CD4-positive, alpha-beta T cell (primary cell): ENCODE measurements at regions not wholly inside any gene's neighbourhood (a gene's known extent, or its start where the extent isn't known, plus 50 kb on each side); places are given as distances from the start of the nearest gene placed in this dataset.

Experiments
- ATAC-seq: fragments of 200-7000 bp; cut with Tn5 transposase; one replicate; pipeline ENCODE4 v1.10.0; 2022; ENCODE audit warnings: mild to moderate bottlenecking; ENCODE audit not compliant: poor library complexity
- CTCF ChIA-PET: fragments of 350-600 bp; sonication (Branson Sonifier 250); formaldehyde crosslinking; loops from one replicate; lab custom pipeline; 2021; ENCODE audit warnings: antibody characterized with exemption, inconsistent platforms; lab: Charles Lee
- POLR2A ChIA-PET: fragments of 350-600 bp; sonication (Branson Sonifier 250); formaldehyde crosslinking; loops from one replicate; lab custom pipeline; 2021; ENCODE audit warnings: antibody characterized with exemption, inconsistent platforms; lab: Charles Lee
- DNase-seq, 14 experiments: peaks; one replicate each; pipeline ENCODE4 v3.0.0-alpha.2; 2013 to 2020; ENCODE audit warnings: mixed read lengths in 2 of 14
- H3K27ac ChIP-seq, 2 donors: one replicate each; pipeline versions ENCODE4 v1.5.1 to v1.7.0; 2013; ENCODE audit warnings: low read length in 2 of 2, low read depth in 1 of 2, mild to moderate bottlenecking in 1 of 2
- H3K27me3 ChIP-seq, 2 experiments: 1 replicate in 1 of 2; 2 replicates in 1 of 2; pipeline versions ENCODE4 v1.6.1 to v1.7.0; 2013; ENCODE audit warnings: low read length in 2 of 2, control low read depth in 1 of 2, mild to moderate bottlenecking in 1 of 2, moderate library complexity in 1 of 2; ENCODE audit not compliant: insufficient read depth in 2 of 2, control insufficient read depth in 1 of 2
- H3K36me3 ChIP-seq: one replicate; pipeline ENCODE4 v1.6.1; 2013; ENCODE audit warnings: low read length, control low read depth; ENCODE audit not compliant: insufficient read depth
- H3K4me1 ChIP-seq: one replicate; pipeline ENCODE4 v1.6.1; 2013; ENCODE audit warnings: low read length, control low read depth; ENCODE audit not compliant: insufficient read depth
- H3K4me3 ChIP-seq: one replicate; pipeline ENCODE4 v1.5.1; 2013; ENCODE audit warnings: mild to moderate bottlenecking, low read length, moderate library complexity
- H3K9me3 ChIP-seq, 2 experiments: 1 replicate in 1 of 2; 2 replicates in 1 of 2; pipeline versions ENCODE4 v1.6.1 to v1.7.0; 2013; ENCODE audit warnings: low read length in 2 of 2, mild to moderate bottlenecking in 2 of 2, control low read depth in 1 of 2, moderate library complexity in 1 of 2; ENCODE audit not compliant: control insufficient read depth in 1 of 2, insufficient read depth in 1 of 2
- H3K27ac Mint-ChIP-seq: one replicate; pipeline ENCODE4 v1.8.0; 2020; ENCODE audit warnings: mixed read lengths
- H3K27me3 Mint-ChIP-seq: one replicate; pipeline ENCODE4 v1.8.0; 2021; ENCODE audit warnings: mixed read lengths
- H3K36me3 Mint-ChIP-seq: one replicate; pipeline ENCODE4 v1.8.0; 2021; ENCODE audit warnings: low read depth, mixed read lengths
- H3K4me1 Mint-ChIP-seq: one replicate; pipeline ENCODE4 v1.8.0; 2021; ENCODE audit warnings: low read depth, mixed read lengths
- H3K4me3 Mint-ChIP-seq: one replicate; pipeline ENCODE4 v1.8.0; 2020; ENCODE audit warnings: mild to moderate bottlenecking, mixed read lengths
- H3K9me3 Mint-ChIP-seq: one replicate; pipeline ENCODE4 v1.8.0; 2020; ENCODE audit warnings: mixed read lengths
- intact Hi-C, 2 experiments: fragments of 100-400 bp; cut with DNase I in 1 of 2; cut with micrococcal nuclease in 1 of 2; formaldehyde crosslinking; loops; one replicate each; pipeline versions ENCODE4 v1.15.1 to v1.9.0; 2023 to 2025; cut with DNase I, micrococcal nuclease
- TF ChIP-seq, protein P1 (sequence below): fragments of 200-600 bp; IDR thresholded peaks from one replicate; pipeline ENCODE4 v1.8.0; 2022; ENCODE audit warnings: antibody characterized with exemption, mild to moderate bottlenecking

DNA sequence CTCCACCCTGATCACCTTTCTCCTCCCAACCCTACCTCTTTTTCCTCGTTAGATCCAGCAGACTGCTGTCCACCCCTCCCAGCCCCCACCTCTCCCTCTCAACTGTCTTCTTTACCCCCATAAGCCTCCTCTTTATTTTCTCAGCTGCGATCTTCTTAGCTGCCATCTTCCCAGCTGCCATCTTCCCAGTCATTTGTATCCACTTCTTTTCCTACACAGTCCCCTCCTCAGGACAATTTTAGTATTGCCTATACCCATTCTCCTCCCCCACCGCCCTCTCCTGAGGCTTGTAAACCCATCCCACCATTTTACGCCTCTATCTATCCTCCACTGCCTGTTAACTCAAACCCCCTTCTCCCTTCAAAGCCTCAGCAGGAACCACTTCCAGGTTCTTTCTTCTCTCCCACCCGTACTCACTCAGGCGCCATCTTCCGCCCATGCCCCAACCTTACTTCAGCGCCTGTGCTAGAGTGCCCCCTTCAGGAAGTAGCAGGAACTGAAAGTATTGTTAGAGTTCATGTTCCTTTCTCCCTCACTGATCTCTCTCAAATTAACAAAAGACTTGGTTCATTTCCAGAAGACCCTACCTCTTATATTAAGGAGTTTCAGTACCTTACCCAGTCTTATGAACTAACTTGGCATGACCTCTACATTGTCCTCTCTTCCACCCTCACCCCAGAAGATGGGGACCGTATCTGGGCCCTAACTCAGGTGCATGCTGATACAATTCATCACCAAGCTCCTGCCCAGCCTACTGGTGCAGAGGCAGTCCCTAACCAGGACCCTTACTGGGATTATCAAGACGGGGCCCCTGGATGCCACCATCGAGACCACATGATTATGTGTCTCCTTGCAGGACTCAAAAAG, 236.0 kb downstream of the ADGRG6 start:
- TF ChIP-seq, protein P1, sequence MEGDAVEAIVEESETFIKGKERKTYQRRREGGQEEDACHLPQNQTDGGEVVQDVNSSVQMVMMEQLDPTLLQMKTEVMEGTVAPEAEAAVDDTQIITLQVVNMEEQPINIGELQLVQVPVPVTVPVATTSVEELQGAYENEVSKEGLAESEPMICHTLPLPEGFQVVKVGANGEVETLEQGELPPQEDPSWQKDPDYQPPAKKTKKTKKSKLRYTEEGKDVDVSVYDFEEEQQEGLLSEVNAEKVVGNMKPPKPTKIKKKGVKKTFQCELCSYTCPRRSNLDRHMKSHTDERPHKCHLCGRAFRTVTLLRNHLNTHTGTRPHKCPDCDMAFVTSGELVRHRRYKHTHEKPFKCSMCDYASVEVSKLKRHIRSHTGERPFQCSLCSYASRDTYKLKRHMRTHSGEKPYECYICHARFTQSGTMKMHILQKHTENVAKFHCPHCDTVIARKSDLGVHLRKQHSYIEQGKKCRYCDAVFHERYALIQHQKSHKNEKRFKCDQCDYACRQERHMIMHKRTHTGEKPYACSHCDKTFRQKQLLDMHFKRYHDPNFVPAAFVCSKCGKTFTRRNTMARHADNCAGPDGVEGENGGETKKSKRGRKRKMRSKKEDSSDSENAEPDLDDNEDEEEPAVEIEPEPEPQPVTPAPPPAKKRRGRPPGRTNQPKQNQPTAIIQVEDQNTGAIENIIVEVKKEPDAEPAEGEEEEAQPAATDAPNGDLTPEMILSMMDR: no peak
- Mint-ChIP-seq H3K4me3 (no peak overlapping the region), H3K9me3 (peaks cover 7% of the 10 kb centered on the region), H3K36me3 (peaks cover 6% of the 10 kb centered on the region), H3K27me3 (no peaks in the 10 kb centered on the region), H3K27ac (no peak overlapping the region), H3K4me1 (no peaks in the 10 kb centered on the region)
- DNase-seq (peak in 2 of 14 experiments; percentile 15 to 28), ATAC-seq (no peak)
- Histone ChIP-seq H3K36me3 (no peaks in the 10 kb centered on the region), H3K4me3 (no peak overlapping the region), H3K27ac (no peak overlapping the region), H3K9me3 (peaks cover 7 to 14% of the 10 kb centered on the region in 2 experiments), H3K27me3 (no peaks in the 10 kb centered on the region), H3K4me1 (no peaks in the 10 kb centered on the region)
- ChIA-PET POLR2A (no interaction called here), CTCF (no interaction called here)
- intact Hi-C loops: no loop called here

DNA sequence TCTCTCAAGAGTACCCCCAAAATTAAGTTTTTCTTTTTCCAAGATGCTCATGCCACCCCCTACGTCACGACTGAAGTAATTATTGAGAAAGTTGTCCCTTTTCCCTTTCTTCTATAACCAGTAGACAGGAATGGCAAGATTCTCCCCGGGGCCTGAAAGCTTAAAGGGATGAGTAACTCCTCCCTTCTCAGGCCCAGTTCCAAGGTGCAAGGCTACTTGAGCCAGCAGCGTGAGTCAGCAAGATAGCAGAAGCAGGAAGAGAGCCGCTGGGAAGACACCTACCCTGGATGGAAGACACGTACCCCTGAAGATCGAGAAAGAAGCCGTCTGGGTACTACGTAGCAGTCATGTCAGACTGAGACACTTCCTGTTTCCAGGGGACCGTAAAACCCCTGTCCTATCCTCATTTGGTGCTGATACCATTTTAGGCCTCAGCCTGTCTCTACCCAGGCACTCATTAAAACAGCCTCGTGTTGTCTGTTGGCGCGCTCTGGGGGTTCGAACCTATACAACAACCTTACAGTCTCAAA, 241.0 kb downstream of the ADGRG6 start:
- Mint-ChIP-seq H3K27ac (no peak overlapping the region), H3K36me3 (peaks cover 5% of the 10 kb centered on the region), H3K27me3 (no peaks in the 10 kb centered on the region), H3K9me3 (peaks cover 3% of the 10 kb centered on the region), H3K4me3 (no peak overlapping the region), H3K4me1 (peaks cover 23% of the 10 kb centered on the region)
- CTCF ChIA-PET: no interaction called here
- Histone ChIP-seq H3K4me3 (no peak overlapping the region), H3K27me3 (no peaks in the 10 kb centered on the region), H3K9me3 (no peaks in the 10 kb centered on the region), H3K27ac (no peak overlapping the region), H3K4me1 (peaks cover 10% of the 10 kb centered on the region), H3K36me3 (no peaks in the 10 kb centered on the region)
- TF ChIP-seq, protein P1: no peak
- intact Hi-C loops: no loop called here
- no peak for ATAC-seq
- POLR2A ChIA-PET: no interaction called here
- DNase-seq: no peak

DNA sequence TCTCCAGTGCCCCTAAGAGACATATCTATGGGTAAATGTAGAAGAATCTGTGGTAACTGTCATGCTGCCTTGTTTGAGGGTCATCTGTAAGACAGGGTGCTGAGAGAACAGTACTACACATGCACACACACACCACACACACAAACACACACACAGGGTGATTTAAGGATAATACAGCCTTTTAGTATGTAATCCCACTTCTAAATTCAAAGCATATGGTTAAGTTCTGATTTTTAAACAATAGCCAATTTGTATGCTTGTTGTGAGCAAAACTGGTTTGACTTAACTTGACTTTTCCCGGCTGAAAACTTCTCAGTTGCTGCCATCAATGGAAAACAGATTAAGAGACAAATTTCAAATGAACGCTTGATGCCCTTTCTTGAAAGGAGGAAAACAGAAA, 241.8 kb downstream of the ADGRG6 start:
- ChIA-PET CTCF (no interaction called here), POLR2A (interaction anchor here (0.6 kb wide), 1 partner anchor 312 kb away, joined by 3 read pairs; no protein-coding TSS in a partner anchor)
- Histone ChIP-seq H3K4me1 (peaks cover 10% of the 10 kb centered on the region), H3K9me3 (no peaks in the 10 kb centered on the region), H3K27ac (no peak overlapping the region), H3K36me3 (no peaks in the 10 kb centered on the region), H3K4me3 (no peak overlapping the region), H3K27me3 (no peaks in the 10 kb centered on the region)
- intact Hi-C loops: no loop called here
- TF ChIP-seq, protein P1: no peak
- no peaks in the 10 kb centered on the region for H3K9me3 Mint-ChIP-seq
- peaks cover 32% of the 10 kb centered on the region for H3K4me1 Mint-ChIP-seq
- H3K36me3 Mint-ChIP-seq: no peaks in the 10 kb centered on the region
- no peak for DNase-seq
- H3K4me3 Mint-ChIP-seq: no peak overlapping the region
- H3K27me3 Mint-ChIP-seq: no peaks in the 10 kb centered on the region
- peak overlapping the region; percentile 48 for H3K27ac Mint-ChIP-seq
- no peak for ATAC-seq
